Fibroblast of peridontal ligament (primary cell): ENCODE measurements at regions not wholly inside any gene's neighbourhood (a gene's known extent, or its start where the extent isn't known, plus 50 kb on each side); places are given as distances from the start of the nearest gene placed in this dataset.
"Not testable (repeated sequence)": the region's sequence is repeated elsewhere in the genome, so short reads cannot be mapped to it uniquely, and the experiment has no call there.

Experiments
- DNase-seq: peaks from one replicate; pipeline ENCODE4 v3.0.0-alpha.2; 2010; ENCODE audit errors: extremely low read depth

DNA sequence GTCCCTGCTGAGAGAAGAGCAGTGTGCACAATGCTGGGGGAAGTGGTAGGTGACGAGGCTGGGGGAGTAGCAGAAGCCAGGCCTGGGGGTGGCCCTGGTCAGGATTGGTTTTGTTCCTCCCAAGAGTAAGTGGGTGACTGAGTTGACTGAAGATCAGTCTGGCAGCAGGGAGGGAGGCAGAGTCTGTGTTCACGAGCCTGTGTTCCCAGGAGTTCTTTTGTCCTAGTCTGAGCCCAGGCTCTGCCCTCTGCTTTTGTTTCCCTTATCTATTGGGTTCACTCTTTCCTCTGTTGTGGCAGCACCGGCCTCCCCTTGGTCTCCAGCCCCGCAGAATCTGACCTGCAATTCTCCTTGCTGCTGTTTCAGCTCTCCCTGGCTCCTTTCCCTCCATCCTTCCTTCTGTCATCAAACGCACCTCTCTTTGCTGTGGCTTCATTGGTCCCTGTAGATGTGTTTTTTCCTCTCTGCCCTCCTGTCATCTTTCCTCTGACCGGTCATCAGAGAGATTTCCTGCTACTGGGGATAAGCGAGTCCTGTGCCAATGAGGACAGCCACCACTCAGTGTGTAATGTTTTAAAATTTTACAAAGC lies 607.4 kb downstream of the KIF4B start:
- no peak for DNase-seq

DNA sequence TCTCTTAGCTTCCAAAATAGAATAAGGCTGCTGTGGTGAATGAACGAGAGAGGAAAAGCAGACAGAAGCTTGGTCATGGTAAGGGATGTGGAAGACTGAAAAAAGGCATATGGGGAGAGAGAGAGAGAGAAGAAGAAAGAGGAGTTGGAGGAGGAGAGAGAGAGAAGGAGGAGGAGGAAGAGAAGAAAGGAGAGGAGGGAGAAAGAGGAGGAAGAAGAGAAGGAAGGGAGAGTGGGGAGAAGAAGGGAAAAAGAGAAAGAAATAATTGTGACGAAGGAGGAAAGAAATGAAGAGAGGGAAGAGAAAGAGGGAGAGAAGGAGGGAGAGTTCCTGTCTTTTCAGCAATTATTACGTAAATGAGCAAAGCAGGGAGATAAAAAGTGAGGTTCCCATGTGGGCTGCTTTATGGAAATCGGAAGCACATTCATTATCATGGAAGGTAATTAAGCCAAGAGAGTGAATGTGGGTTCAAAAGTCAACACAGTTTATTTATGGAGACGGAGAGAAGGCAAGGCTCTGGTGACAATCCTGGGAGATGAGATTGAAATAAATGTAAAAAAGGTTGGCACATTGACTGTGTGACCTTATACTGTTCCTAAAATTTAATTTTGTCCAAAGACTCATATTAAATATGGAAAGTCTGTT lies 611.2 kb downstream of the KIF4B start:
- no peak for DNase-seq

GRCh38 chr5:155625315-155625714 lies 611.8 kb downstream of the KIF4B start:
- DNase-seq, result no peak

GRCh38 chr5:155625897-155626543 lies 612.5 kb downstream of the KIF4B start:
- no peak for DNase-seq

DNA sequence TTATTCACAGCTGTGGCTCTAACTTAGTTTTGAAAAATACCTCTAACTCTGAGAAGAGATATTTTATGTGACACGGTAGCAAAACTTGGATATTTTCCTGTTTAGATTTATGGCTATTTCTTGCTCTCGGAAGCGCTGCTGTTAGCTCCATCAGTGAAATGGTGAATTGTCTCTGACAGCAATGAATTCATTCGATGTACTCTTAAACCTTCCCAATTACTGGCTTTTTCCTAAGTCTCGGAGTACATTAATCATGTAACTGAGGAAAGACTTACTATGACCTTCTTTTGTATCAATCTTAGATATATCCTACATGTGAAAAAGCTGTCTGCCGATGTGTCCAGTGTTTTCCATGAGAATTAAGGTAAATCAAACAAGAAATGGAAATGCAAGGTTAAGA lies 613.0 kb downstream of the KIF4B start:
- DNase-seq, result no peak

DNA sequence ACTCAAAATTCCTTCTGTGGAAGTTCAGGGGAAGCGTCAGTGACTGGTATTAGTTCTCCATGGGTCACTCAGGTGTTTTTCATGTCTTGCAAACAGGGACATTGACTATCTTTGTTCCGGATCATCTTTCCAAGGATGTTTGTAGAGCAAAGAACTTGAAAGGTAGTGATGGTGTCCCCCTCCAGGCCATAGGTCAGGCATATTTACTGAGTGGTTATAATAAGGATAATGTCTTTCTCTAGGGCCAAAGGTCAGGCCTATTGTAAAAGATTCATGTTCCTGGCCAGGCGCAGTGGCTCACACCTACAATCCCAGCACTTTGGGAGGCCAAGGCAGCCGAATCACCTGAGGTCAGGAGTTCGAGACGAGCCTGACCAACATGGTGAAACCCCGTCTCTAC lies 614.8 kb downstream of the KIF4B start:
- no peak for DNase-seq

DNA sequence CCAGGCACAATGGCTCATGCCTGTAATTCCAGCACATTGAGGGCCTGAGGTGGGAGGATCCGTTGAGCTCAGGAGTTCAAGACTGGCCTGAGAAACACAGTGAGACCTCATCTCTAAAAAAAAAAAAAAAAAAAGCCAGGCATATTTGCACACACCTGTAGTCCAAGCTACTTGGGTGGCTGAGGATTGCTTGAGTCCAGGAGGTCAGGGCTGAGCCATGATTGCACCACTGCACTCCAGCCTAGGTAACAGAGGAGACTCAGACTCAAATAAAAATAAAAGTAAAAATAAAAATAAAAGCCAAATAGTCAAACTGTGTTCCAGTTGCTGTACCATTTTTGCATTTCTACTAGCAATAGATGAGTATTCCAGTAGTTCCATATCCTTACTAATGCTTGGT lies 616.0 kb downstream of the KIF4B start:
- no peak for DNase-seq

- DNase-seq, result no peak
Observed at GRCh38 chr5:155631116-155631515, 617.6 kb downstream of the KIF4B start.

GRCh38 chr5:155633338-155633957 lies 619.9 kb downstream of the KIF4B start:
- no peak for DNase-seq

DNA sequence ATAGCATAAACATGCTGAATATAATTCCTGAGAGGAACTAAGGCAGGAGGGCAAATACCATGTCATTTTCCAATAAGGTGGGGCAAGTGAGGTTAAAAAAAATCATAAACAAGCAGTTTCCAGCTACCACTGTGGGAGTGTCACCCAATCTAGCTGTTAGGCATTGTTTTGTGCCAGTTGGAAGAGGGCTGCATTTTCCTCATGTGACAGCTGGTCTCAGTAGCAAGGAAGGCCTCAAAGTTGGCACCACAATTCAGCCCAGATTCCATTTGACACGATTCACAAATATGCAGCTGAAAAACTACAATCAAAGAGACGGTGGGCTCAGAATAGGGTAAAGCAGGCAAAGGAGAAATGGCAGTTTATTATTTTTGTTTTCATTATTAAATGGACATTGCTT lies 636.1 kb downstream of the KIF4B start:
- DNase-seq, result no peak

GRCh38 chr5:155655569-155655968 lies 642.0 kb downstream of the KIF4B start:
- DNase-seq, result no peak

DNA sequence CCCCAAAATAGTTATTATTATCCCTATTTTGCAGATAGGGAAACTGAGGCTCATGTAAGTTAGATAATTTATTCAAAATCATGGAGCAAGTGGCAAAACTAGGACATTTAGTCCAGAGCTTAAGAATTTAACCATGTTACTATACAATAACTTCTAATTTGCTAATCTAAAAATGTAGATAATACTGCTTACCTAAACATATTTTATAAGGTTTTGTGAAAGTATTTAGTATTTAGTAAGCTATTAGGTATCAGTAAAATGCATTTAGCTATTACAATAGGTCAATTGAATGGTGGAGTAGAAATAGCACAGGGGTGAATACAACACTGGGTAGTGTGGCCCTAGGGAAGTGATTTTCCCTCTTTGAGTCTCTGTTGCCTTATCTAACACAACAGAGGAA lies 648.3 kb downstream of the KIF4B start:
- DNase-seq, result no peak

- no peak for DNase-seq
Observed at GRCh38 chr5:155665361-155665760, 651.8 kb downstream of the KIF4B start.

GRCh38 chr5:155672001-155672400 lies 655.0 kb upstream of the SGCD start:
- DNase-seq, result not testable (repeated sequence)

GRCh38 chr5:155676967-155677366 lies 650.0 kb upstream of the SGCD start:
- DNase-seq, result no peak

GRCh38 chr5:155678371-155678770 lies 648.6 kb upstream of the SGCD start:
- DNase-seq, result no peak

GRCh38 chr5:155679530-155679929 lies 647.4 kb upstream of the SGCD start:
- no peak for DNase-seq

- DNase-seq, result no peak
Observed at GRCh38 chr5:155684417-155684816, 642.5 kb upstream of the SGCD start.

GRCh38 chr5:155686131-155686530 lies 640.8 kb upstream of the SGCD start:
- DNase-seq, result no peak

DNA sequence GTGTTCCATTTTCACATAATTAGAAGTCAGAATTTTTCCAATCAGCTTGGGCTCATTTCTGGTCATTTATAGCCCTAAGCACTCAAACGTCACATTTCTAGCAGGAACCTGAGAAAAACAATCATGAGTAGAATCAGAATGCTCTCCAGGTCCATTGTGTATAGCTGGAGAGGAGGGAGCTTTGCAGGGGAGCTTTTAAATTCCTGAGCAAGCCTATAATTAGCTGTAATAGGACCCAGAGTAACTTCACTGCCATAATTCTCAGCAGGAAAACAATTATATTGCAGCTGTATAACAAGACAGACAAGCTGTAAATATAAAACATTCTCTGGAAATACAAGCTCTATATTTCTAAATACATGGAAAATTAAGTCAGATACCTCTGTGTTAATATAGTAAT lies 637.6 kb upstream of the SGCD start:
- no peak for DNase-seq

DNA sequence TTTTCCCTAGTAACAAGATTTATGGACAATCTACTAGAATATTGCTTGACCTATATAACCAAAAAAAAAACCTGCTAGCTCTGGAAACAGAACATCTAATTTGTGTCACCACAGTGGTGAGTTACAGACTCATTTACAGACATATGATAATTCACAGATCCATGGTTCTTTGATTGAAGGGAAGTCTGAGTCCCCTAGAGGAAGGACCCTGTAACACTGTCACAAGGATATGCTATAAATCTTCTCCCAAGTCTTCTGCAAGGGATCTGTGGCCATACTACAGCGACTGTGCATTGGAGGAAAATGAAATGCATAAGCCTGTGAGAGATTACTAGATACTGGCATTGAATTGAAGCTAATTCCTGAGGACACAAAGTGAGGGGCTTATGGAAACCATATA lies 630.6 kb upstream of the SGCD start:
- DNase-seq, result no peak

- no peak for DNase-seq
Observed at GRCh38 chr5:155697236-155697635, 629.7 kb upstream of the SGCD start.

DNA sequence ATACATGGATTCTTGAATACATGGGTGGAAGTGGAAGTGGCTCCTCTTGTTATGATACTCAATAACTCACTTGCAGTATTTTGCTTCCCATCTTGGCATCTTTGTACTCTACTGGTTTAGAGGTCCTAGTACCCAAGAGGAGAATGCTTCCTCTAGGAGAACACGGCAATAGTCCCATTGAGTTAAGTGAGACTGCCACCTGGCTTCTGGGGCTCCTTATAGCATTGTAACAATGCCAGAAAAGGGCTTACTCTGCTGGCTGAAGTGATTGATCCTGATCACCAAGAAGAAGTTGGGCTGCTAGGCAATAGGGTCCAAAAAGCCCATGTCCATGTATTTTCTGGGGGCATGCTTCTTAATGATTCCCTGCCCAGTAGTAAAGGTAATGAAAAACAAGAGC lies 627.6 kb upstream of the SGCD start:
- DNase-seq, result no peak
